Subcutaneous abdominal adipose tissue (tissue), 5 donors: ENCODE measurements at regions not wholly inside any gene's neighbourhood (a gene's known extent, or its start where the extent isn't known, plus 50 kb on each side); places are given as distances from the start of the nearest gene placed in this dataset.
A peak's percentile ranks its signal among the peaks of the same experiment; 100 is the strongest.

Experiments
- H3K27ac ChIP-seq: one replicate; pipeline ENCODE4 v1.7.0; 2013; ENCODE audit warnings: low read depth, mild to moderate bottlenecking, inconsistent platforms, low read length, moderate library complexity
- H3K27me3 ChIP-seq, 5 donors: one replicate each; pipeline ENCODE4 v1.7.0; 2013; ENCODE audit warnings: low read length in 5 of 5, inconsistent platforms in 1 of 5; ENCODE audit not compliant: control insufficient read depth in 5 of 5, insufficient read depth in 4 of 5
- H3K36me3 ChIP-seq, 5 donors: one replicate each; pipeline ENCODE4 v1.7.0; 2013; ENCODE audit warnings: low read length in 5 of 5; ENCODE audit not compliant: control insufficient read depth in 5 of 5, insufficient read depth in 5 of 5
- H3K4me1 ChIP-seq, 5 donors: one replicate each; pipeline ENCODE4 v1.7.0; 2013; ENCODE audit warnings: low read length in 5 of 5, mild to moderate bottlenecking in 3 of 5, moderate library complexity in 1 of 5; ENCODE audit not compliant: control insufficient read depth in 5 of 5, insufficient read depth in 5 of 5
- H3K4me3 ChIP-seq, 5 donors: one replicate each; pipeline ENCODE4 v1.7.0; 2013; ENCODE audit warnings: low read length in 5 of 5, low read depth in 1 of 5
- H3K9ac ChIP-seq, 5 donors: one replicate each; pipeline ENCODE4 v1.7.0; 2013; ENCODE audit warnings: low read length in 5 of 5, mild to moderate bottlenecking in 4 of 5, moderate library complexity in 3 of 5
- H3K9me3 ChIP-seq, 5 donors: one replicate each; pipeline ENCODE4 v1.7.0; 2013; ENCODE audit warnings: low read length in 5 of 5; ENCODE audit not compliant: control insufficient read depth in 5 of 5
- donor health status: healthy.
- donor health status: healthy.
- donor health status: healthy.
- donor health status: healthy.
- donor health status: healthy.

- Histone ChIP-seq H3K27me3 (no peaks in the 10 kb centered on the region), H3K4me1 (no peaks in the 10 kb centered on the region), H3K36me3 (no peaks in the 10 kb centered on the region), H3K9ac (no peak overlapping the region), H3K27ac (no peak overlapping the region), H3K9me3 (no peaks in the 10 kb centered on the region), H3K4me3 (no peak overlapping the region)
These were observed 133.5 kb upstream of the THBS1 start for GRCh38 chr15:39447346-39447745.

GRCh38 chr15:39447881-39448280 lies 133.0 kb upstream of the THBS1 start:
- Histone ChIP-seq H3K27me3 (no peaks in the 10 kb centered on the region), H3K9ac (no peak overlapping the region), H3K27ac (no peak overlapping the region), H3K4me1 (no peaks in the 10 kb centered on the region), H3K36me3 (no peaks in the 10 kb centered on the region), H3K4me3 (no peak overlapping the region), H3K9me3 (no peaks in the 10 kb centered on the region)

GRCh38 chr15:39448409-39448808 lies 132.5 kb upstream of the THBS1 start:
- Histone ChIP-seq H3K4me1 (no peaks in the 10 kb centered on the region), H3K9ac (no peak overlapping the region), H3K27ac (no peak overlapping the region), H3K9me3 (no peaks in the 10 kb centered on the region), H3K27me3 (no peaks in the 10 kb centered on the region), H3K36me3 (no peaks in the 10 kb centered on the region), H3K4me3 (no peak overlapping the region)

- no peak overlapping the region for H3K4me3 ChIP-seq
- H3K4me1 ChIP-seq: peaks cover 0 to 21% (median 8%) of the 10 kb centered on the region in 5 donors
- no peaks in the 10 kb centered on the region for H3K36me3 ChIP-seq
- H3K27ac ChIP-seq: no peak overlapping the region
- H3K9ac ChIP-seq: no peak overlapping the region
- H3K27me3 ChIP-seq: no peaks in the 10 kb centered on the region
- H3K9me3 ChIP-seq: no peaks in the 10 kb centered on the region
These were observed 129.7 kb upstream of the THBS1 start for GRCh38 chr15:39451121-39451688.

- H3K9me3 ChIP-seq: no peaks in the 10 kb centered on the region
- peaks cover 0 to 27% (median 13%) of the 10 kb centered on the region in 5 donors for H3K4me1 ChIP-seq
- no peak overlapping the region for H3K9ac ChIP-seq
- H3K27me3 ChIP-seq: no peaks in the 10 kb centered on the region
- no peaks in the 10 kb centered on the region for H3K36me3 ChIP-seq
- H3K27ac ChIP-seq: no peak overlapping the region
- no peak overlapping the region for H3K4me3 ChIP-seq
These were observed 129.0 kb upstream of the THBS1 start for GRCh38 chr15:39451871-39452270.

DNA sequence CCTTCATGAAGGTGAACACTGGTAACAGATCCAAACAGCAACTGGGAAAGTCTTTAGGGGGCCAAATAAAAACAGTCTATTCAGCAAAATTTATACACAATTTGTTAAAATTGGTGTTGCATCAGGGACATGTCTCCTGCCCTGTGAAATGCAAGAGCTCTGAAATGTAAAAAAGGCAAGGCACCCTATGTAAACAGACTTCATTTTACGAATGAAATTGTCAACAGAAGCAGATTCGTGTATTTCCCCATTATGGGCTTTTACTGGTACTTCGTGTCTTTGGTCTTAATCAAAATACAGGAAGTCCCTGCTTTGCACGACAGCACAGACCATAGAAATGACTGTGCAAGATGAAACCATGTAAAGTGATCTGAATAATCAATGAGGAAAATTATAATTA lies 127.3 kb upstream of the THBS1 start:
- no peaks in the 10 kb centered on the region for H3K9me3 ChIP-seq
- no peak overlapping the region for H3K4me3 ChIP-seq
- no peaks in the 10 kb centered on the region for H3K27me3 ChIP-seq
- H3K27ac ChIP-seq: no peak overlapping the region
- H3K4me1 ChIP-seq: peaks cover 0 to 30% (median 14%) of the 10 kb centered on the region in 5 donors
- H3K36me3 ChIP-seq: no peaks in the 10 kb centered on the region
- H3K9ac ChIP-seq: no peak overlapping the region

DNA sequence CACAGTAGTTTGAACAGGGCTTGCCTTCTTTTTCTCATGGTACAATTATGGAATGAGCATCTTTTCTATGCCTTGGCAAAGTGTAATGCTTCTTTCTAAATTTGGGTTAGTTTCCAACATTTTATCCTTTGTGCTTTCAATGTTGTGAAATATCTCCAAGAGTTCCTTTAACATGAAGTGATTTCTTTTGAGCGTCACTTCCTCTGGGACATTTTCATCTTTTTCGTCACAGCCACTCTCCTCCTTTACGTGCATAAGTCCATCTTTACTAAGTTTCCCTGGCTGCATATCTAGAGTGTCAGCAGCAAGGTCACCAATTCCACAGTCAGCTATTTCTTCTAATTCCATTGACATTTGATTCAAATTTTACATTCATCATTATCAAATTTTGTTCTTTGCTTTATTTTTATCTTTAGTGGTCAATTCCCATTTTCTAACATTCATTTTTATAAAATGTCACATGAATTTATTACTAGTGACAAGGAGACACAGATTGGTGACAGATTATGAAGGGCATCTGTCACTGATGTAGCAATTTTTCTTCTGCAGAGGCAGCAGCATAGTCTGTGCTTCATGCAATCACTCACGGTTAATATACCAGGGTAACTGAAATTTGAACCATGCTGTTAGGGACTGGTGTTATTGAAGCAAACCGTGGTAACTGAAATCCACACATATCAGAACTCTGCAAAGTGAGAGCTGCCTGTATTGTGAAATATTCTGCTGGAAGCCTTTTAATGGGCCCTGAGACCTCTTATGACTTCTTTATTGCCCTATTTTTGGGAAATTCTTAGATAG lies 126.5 kb upstream of the THBS1 start:
- Histone ChIP-seq H3K4me1 (peaks cover 0 to 30% (median 14%) of the 10 kb centered on the region in 5 donors), H3K4me3 (no peak overlapping the region), H3K27me3 (no peaks in the 10 kb centered on the region), H3K9me3 (no peaks in the 10 kb centered on the region), H3K36me3 (no peaks in the 10 kb centered on the region), H3K9ac (no peak overlapping the region), H3K27ac (peak overlapping the region; percentile 26)

- Histone ChIP-seq H3K4me3 (no peak overlapping the region), H3K27me3 (no peaks in the 10 kb centered on the region), H3K9me3 (no peaks in the 10 kb centered on the region), H3K27ac (no peak overlapping the region), H3K4me1 (peaks cover 0 to 30% (median 14%) of the 10 kb centered on the region in 5 donors), H3K36me3 (no peaks in the 10 kb centered on the region), H3K9ac (no peak overlapping the region)
These were observed 125.3 kb upstream of the THBS1 start for GRCh38 chr15:39455471-39455991.

GRCh38 chr15:39456159-39456558 lies 124.7 kb upstream of the THBS1 start:
- H3K27me3 ChIP-seq: no peaks in the 10 kb centered on the region
- H3K9me3 ChIP-seq: no peaks in the 10 kb centered on the region
- no peaks in the 10 kb centered on the region for H3K36me3 ChIP-seq
- no peak overlapping the region for H3K9ac ChIP-seq
- no peak overlapping the region for H3K4me3 ChIP-seq
- H3K4me1 ChIP-seq: peaks cover 0 to 30% (median 16%) of the 10 kb centered on the region in 5 donors
- H3K27ac ChIP-seq: no peak overlapping the region

- Histone ChIP-seq H3K4me3 (no peak overlapping the region), H3K4me1 (peaks cover 1 to 30% (median 22%) of the 10 kb centered on the region in 5 donors), H3K27ac (no peak overlapping the region), H3K9ac (no peak overlapping the region), H3K36me3 (no peaks in the 10 kb centered on the region), H3K27me3 (no peaks in the 10 kb centered on the region), H3K9me3 (no peaks in the 10 kb centered on the region)
These were observed 124.1 kb upstream of the THBS1 start for GRCh38 chr15:39456582-39457330.
